BE2C (cell line): ENCODE measurements at regions not wholly inside any gene's neighbourhood (a gene's known extent, or its start where the extent isn't known, plus 50 kb on each side); places are given as distances from the start of the nearest gene placed in this dataset.

Source experiments
- DNase-seq: peaks from one replicate; pipeline ENCODE4 v3.0.0-alpha.2; 2020
- H3K27me3 ChIP-seq: fragments of 250-450 bp; sonication (Bioruptor Pico); 2 replicates; pipeline ENCODE4 v1.5.1; 2020; ENCODE audit warnings: mild to moderate bottlenecking
- H3K36me3 ChIP-seq: fragments of 250-450 bp; sonication (Bioruptor Pico); 2 replicates; pipeline ENCODE4 v1.5.1; 2020; ENCODE audit warnings: mild to moderate bottlenecking
- H3K4me1 ChIP-seq: fragments of 250-450 bp; sonication (Bioruptor Pico); 2 replicates; pipeline ENCODE4 v1.5.1; 2020
- H3K4me3 ChIP-seq: 2 replicates; pipeline ENCODE4 v1.5.1; 2011; ENCODE audit warnings: low read depth, low read length
- H3K9me3 ChIP-seq: fragments of 250-450 bp; sonication (Bioruptor Pico); 2 replicates; pipeline ENCODE4 v1.5.1; 2020
- CTCF ChIP-seq: IDR thresholded peaks from 2 replicates; pipeline ENCODE4 v1.5.1; 2012; ENCODE audit warnings: mild to moderate bottlenecking, low read depth, low read length

GRCh38 chr18:8982416-8983183 lies 119.9 kb upstream of the NDUFV2 start:
- H3K9me3 ChIP-seq: no peaks in the 10 kb centered on the region
- H3K4me3 ChIP-seq: no peak overlapping the region
- H3K4me1 ChIP-seq: peaks cover 6% of the 10 kb centered on the region; the same call in 1 of the 2 replicates
- peak; percentile 58 for TF ChIP-seq CTCF
- H3K36me3 ChIP-seq: no peaks in the 10 kb centered on the region
- H3K27me3 ChIP-seq: no peaks in the 10 kb centered on the region
- peak; percentile 51 for DNase-seq

- Histone ChIP-seq H3K9me3 (no peaks in the 10 kb centered on the region), H3K27me3 (no peaks in the 10 kb centered on the region), H3K4me3 (no peak overlapping the region), H3K36me3 (no peaks in the 10 kb centered on the region), H3K4me1 (peaks cover 6% of the 10 kb centered on the region; the same call in 1 of the 2 replicates)
- DNase-seq: no peak
- TF ChIP-seq CTCF: no peak
Measured at GRCh38 chr18:8983195-8983594, 119.3 kb upstream of the NDUFV2 start.

GRCh38 chr18:8984131-8984721 lies 118.3 kb upstream of the NDUFV2 start:
- Histone ChIP-seq H3K4me3 (no peak overlapping the region), H3K9me3 (no peaks in the 10 kb centered on the region), H3K27me3 (no peaks in the 10 kb centered on the region), H3K4me1 (peaks cover 6% of the 10 kb centered on the region; the same call in 1 of the 2 replicates), H3K36me3 (no peaks in the 10 kb centered on the region)
- no peak for DNase-seq
- TF ChIP-seq CTCF: no peak

- DNase-seq: no peak
- no peaks in the 10 kb centered on the region for H3K27me3 ChIP-seq
Measured at GRCh38 chr18:8987241-8987640, 115.3 kb upstream of the NDUFV2 start.

GRCh38 chr18:8988260-8988871 lies 114.1 kb upstream of the NDUFV2 start:
- peak; percentile 57 for DNase-seq
- TF ChIP-seq CTCF: peak; percentile 72
- Histone ChIP-seq H3K27me3 (no peaks in the 10 kb centered on the region), H3K4me1 (no peaks in the 10 kb centered on the region), H3K36me3 (no peaks in the 10 kb centered on the region), H3K9me3 (no peaks in the 10 kb centered on the region), H3K4me3 (no peak overlapping the region)

More at GRCh38 chr18:8987241-8987640, 115.3 kb upstream of the NDUFV2 start:
- TF ChIP-seq CTCF: no peak
- no peak overlapping the region for H3K4me3 ChIP-seq
- no peaks in the 10 kb centered on the region for H3K36me3 ChIP-seq
- H3K4me1 ChIP-seq: peaks cover 6% of the 10 kb centered on the region; the same call in 1 of the 2 replicates
- H3K9me3 ChIP-seq: no peaks in the 10 kb centered on the region
